ENCODE measurements at regions not wholly inside any gene's neighbourhood (a gene's known extent, or its start where the extent isn't known, plus 50 kb on each side); places are given as distances from the start of the nearest gene placed in this dataset.

DNA sequence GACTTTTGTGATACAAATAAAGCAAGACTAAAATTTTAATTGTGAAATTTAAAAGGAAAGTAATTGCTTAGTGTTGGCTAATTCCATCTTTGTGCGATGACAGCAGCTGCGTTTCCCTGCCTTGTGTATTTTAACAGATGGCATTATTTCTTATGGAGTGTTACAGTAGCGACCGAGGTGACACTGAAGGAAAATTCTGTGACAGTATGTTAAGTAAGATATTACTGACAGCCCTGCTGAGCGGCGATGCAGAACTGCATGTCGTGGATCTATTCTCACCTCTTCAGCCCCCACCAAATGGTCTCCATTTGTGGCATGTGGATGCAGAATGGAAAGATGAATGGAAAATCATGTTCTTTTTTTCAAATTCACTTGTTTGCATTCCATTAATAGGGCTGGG is 289.4 kb downstream of the RNF144B start:
- intact Hi-C loops (cut with DNase I; ENCODE audit: low total_unique reads) = no loop called here
- no peaks in the 10 kb centered on the region for H3K36me3 ChIP-seq
- no peak overlapping the region for H3K4me3 ChIP-seq
- 88 to 94% (median 91%) methylated on average over 7 of the region's 7 CpGs for WGBS, 5 donors
- no peak overlapping the region for H3K27ac ChIP-seq
- no peak for TF ChIP-seq POLR2A (IDR thresholded peaks at IDR 0.05)
- no peak for TF ChIP-seq CTCF (IDR thresholded peaks at IDR 0.05)
- TF ChIP-seq EP300 (IDR thresholded peaks at IDR 0.05) = no peak
- no peak for TF ChIP-seq POLR2AphosphoS5 (IDR thresholded peaks at IDR 0.05)
- DNase-seq = no peak
- H3K9me3 ChIP-seq = peaks cover 0 to 11% (median 6%) of the 10 kb centered on the region in 4 donors
- H3K27me3 ChIP-seq = no peaks in the 10 kb centered on the region
- no peaks in the 10 kb centered on the region for H3K4me1 ChIP-seq

DNA sequence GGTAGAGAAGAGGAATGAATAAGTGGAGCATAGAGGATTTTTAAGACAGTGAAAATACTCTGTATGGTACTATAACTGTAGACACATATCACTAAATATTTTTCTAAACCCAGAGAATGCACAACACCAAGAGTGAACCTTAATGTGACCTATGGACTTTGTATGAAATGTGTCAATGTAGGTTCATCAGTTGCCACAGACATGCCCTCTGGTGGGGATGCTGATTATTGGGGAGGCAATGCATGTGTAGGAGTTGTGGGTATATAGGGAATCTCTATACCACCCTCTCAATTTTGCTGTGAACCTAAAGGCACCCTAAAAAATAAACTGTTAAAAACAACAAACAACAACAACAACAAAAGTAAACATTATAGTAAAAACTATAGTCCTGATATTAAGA is 293.7 kb downstream of the RNF144B start:
- Histone ChIP-seq H3K4me1 (no peaks in the 10 kb centered on the region), H3K4me3 (no peak overlapping the region), H3K9me3 (peaks cover 0 to 11% (median 6%) of the 10 kb centered on the region in 4 donors), H3K27me3 (no peaks in the 10 kb centered on the region), H3K27ac (no peak overlapping the region), H3K36me3 (no peaks in the 10 kb centered on the region)
- no peak for DNase-seq
- intact Hi-C loops (cut with DNase I; ENCODE audit: low total_unique reads) = no loop called here
- no peak for TF ChIP-seq POLR2AphosphoS5 (IDR thresholded peaks at IDR 0.05)
- TF ChIP-seq EP300 (IDR thresholded peaks at IDR 0.05) = no peak

GRCh38 chr6:18681832-18682503 is 294.8 kb downstream of the RNF144B start:
- Histone ChIP-seq H3K4me1 (no peaks in the 10 kb centered on the region), H3K9me3 (peaks cover 0 to 11% (median 6%) of the 10 kb centered on the region in 4 donors), H3K36me3 (no peaks in the 10 kb centered on the region), H3K27ac (no peak overlapping the region), H3K27me3 (no peaks in the 10 kb centered on the region), H3K4me3 (no peak overlapping the region)
- intact Hi-C loops (cut with DNase I; ENCODE audit: low total_unique reads) = no loop called here
- TF ChIP-seq EP300 (IDR thresholded peaks at IDR 0.05) (no peak), POLR2AphosphoS5 (IDR thresholded peaks at IDR 0.05) (no peak)
- whole genome bisulfite sequencing, 5 donors = 73 to 84% (median 79%) methylated on average over 5 of the region's 5 CpGs
- DNase-seq = no peak

- H3K9me3 ChIP-seq = peaks cover 0 to 1% (median 0%) of the 10 kb centered on the region in 4 donors
Observed at GRCh38 chr6:18684343-18684742, 297.2 kb downstream of the RNF144B start.

DNA sequence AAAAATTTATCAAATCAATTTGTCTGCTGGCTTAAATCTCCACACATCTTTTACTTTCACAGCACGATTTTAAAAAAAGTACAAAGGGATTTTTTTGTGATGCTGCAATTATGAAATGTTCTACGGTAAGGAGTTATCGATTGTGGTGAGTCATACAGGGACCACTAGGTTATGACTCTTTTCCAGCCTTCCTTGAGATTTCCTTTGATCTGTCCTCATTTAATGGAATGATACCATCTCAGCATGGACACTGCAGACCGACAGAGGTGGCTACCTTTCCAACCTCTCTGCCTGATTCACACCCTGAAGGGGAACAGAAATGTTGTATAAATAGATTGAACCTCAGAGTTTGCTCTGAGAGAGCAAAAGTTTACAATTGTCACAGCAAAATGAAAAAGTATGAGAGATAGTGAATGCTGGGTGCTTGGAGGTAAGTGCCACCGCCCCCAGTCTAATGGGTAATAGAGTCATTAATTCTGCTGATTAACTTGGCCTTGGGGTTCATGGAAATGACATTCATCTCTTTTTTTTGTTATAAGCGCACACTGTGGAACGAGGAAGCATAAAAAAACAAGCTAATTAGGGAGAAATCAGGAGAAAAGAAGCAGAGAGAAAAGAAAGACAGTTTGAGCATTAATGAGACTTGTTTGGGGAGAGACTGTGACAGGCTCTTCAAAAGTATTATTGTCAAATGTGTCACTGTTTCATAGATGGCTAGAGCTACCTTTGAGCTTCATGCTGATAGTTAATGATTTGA is 306.0 kb downstream of the RNF144B start:
- intact Hi-C loops (cut with DNase I; ENCODE audit: low total_unique reads) = no loop called here
- Histone ChIP-seq H3K4me3 (no peak overlapping the region), H3K9me3 (no peaks in the 10 kb centered on the region), H3K27ac (no peak overlapping the region), H3K27me3 (no peaks in the 10 kb centered on the region), H3K36me3 (no peaks in the 10 kb centered on the region), H3K4me1 (no peaks in the 10 kb centered on the region)
- no peak for TF ChIP-seq CTCF (IDR thresholded peaks at IDR 0.05)
- TF ChIP-seq POLR2A (IDR thresholded peaks at IDR 0.05) = no peak
- TF ChIP-seq POLR2AphosphoS5 (IDR thresholded peaks at IDR 0.05) = no peak
- 72 to 74% (median 73%) methylated on average over 7 of the region's 7 CpGs for WGBS, 5 donors
- DNase-seq = no peak

More at GRCh38 chr6:18684343-18684742, 297.2 kb downstream of the RNF144B start:
- Histone ChIP-seq H3K27me3 (no peaks in the 10 kb centered on the region), H3K27ac (no peak overlapping the region), H3K36me3 (no peaks in the 10 kb centered on the region), H3K4me1 (no peaks in the 10 kb centered on the region), H3K4me3 (no peak overlapping the region)
- intact Hi-C loops (cut with DNase I; ENCODE audit: low total_unique reads) = no loop called here
- no peak for TF ChIP-seq CTCF (IDR thresholded peaks at IDR 0.05)
- TF ChIP-seq EP300 (IDR thresholded peaks at IDR 0.05) = no peak
- no peak for TF ChIP-seq POLR2A (IDR thresholded peaks at IDR 0.05)
- TF ChIP-seq POLR2AphosphoS5 (IDR thresholded peaks at IDR 0.05) = no peak
- 32 to 81% (median 65%) methylated on average over 3 of the region's 3 CpGs for WGBS, 5 donors
- DNase-seq = no peak
